ENCODE measurements at regions not wholly inside any gene's neighbourhood (a gene's known extent, or its start where the extent isn't known, plus 50 kb on each side); places are given as distances from the start of the nearest gene placed in this dataset.

DNA sequence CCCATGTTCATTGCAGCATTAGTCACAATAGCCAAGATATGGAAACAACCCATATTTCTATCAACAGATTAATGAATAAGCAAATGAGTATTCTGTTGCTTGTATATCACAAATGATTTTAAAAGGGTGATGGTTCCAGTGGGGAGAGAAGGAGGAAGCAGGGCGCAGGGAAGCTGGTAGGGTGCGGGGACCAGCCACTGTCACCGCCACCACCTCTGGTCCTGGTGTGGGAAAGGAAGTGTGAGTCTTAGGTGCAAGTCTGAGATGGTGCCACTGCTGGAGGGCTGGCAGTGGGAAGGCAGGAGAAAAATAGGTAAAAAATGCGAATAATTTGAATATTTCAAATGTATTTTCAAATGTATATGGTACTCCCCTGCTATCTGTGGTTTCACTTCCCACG lies 286.8 kb upstream of the DDX53 start:
- no peaks in the 10 kb centered on the region for H3K36me3 Mint-ChIP-seq (ENCODE audit: low read depth)
- Histone ChIP-seq H3K27ac (ENCODE audit: low read depth, low read length) (no peak overlapping the region), H3K36me3 (ENCODE audit: control insufficient read depth, insufficient read depth, low read length) (no peaks in the 10 kb centered on the region), H3K4me1 (ENCODE audit: control insufficient read depth, insufficient read depth, low read length) (no peaks in the 10 kb centered on the region), H3K9me3 (ENCODE audit: control insufficient read depth, low read length) (no peaks in the 10 kb centered on the region), H3K9ac (ENCODE audit: extremely low read depth, low read length, poor library complexity, severe bottlenecking) (no peak overlapping the region), H3K27me3 (ENCODE audit: control insufficient read depth, insufficient read depth, low read length, poor library complexity, severe bottlenecking) (no peaks in the 10 kb centered on the region), H3K4me3 (ENCODE audit: low read length) (no peak overlapping the region)
- 80 to 88% methylated on average over 1 to 5 of the region's 5 CpGs for WGBS, 2 experiments (ENCODE audit: insufficient coverage in 1 of 2, insufficient read length in 1 of 2)
- H3K4me1 Mint-ChIP-seq: no peaks in the 10 kb centered on the region
- no peaks in the 10 kb centered on the region for H3K27me3 Mint-ChIP-seq (ENCODE audit: insufficient read depth)
- no peaks in the 10 kb centered on the region for H3K9me3 Mint-ChIP-seq
- DNase-seq: no peak
- H3K27ac Mint-ChIP-seq: no peak overlapping the region
- no peak overlapping the region for H3K4me3 Mint-ChIP-seq
- no peak for TF ChIP-seq CTCF (conservative IDR thresholded peaks at IDR 0.05)

GRCh38 chrX:22730542-22730941 lies 269.2 kb upstream of the DDX53 start:
- TF ChIP-seq CTCF (conservative IDR thresholded peaks at IDR 0.05): no peak

GRCh38 chrX:22737541-22737940 lies 262.2 kb upstream of the DDX53 start:
- no peaks in the 10 kb centered on the region for H3K9me3 Mint-ChIP-seq
- H3K36me3 Mint-ChIP-seq (ENCODE audit: low read depth): no peaks in the 10 kb centered on the region
- no peaks in the 10 kb centered on the region for H3K9me3 ChIP-seq (ENCODE audit: control insufficient read depth, low read length)
- H3K4me3 Mint-ChIP-seq: no peak overlapping the region
- no peak for TF ChIP-seq CTCF (conservative IDR thresholded peaks at IDR 0.05)
- H3K27ac ChIP-seq (ENCODE audit: low read depth, low read length): no peak overlapping the region
- no CpG with 5 or more reads among the region's 2 CpGs for WGBS, 2 experiments (ENCODE audit: insufficient coverage in 1 of 2, insufficient read length in 1 of 2)
- DNase-seq: no peak
- no peaks in the 10 kb centered on the region for H3K4me1 ChIP-seq (ENCODE audit: control insufficient read depth, insufficient read depth, low read length)
- no peak overlapping the region for H3K9ac ChIP-seq (ENCODE audit: extremely low read depth, low read length, poor library complexity, severe bottlenecking)
- no peaks in the 10 kb centered on the region for H3K4me1 Mint-ChIP-seq
- no peaks in the 10 kb centered on the region for H3K27me3 Mint-ChIP-seq (ENCODE audit: insufficient read depth)
- H3K4me3 ChIP-seq (ENCODE audit: low read length): no peak overlapping the region
- no peak overlapping the region for H3K27ac Mint-ChIP-seq
- no peaks in the 10 kb centered on the region for H3K36me3 ChIP-seq (ENCODE audit: control insufficient read depth, insufficient read depth, low read length)
- no peaks in the 10 kb centered on the region for H3K27me3 ChIP-seq (ENCODE audit: control insufficient read depth, insufficient read depth, low read length, poor library complexity, severe bottlenecking)

More at GRCh38 chrX:22730542-22730941, 269.2 kb upstream of the DDX53 start:
- Mint-ChIP-seq H3K9me3 (no peaks in the 10 kb centered on the region), H3K36me3 (ENCODE audit: low read depth) (no peaks in the 10 kb centered on the region), H3K4me1 (peaks cover 12% of the 10 kb centered on the region), H3K4me3 (no peak overlapping the region), H3K27ac (no peak overlapping the region), H3K27me3 (ENCODE audit: insufficient read depth) (no peaks in the 10 kb centered on the region)
- H3K27ac ChIP-seq (ENCODE audit: low read depth, low read length): no peak overlapping the region
- DNase-seq: peak; percentile 54
- no peaks in the 10 kb centered on the region for H3K9me3 ChIP-seq (ENCODE audit: control insufficient read depth, low read length)
- H3K4me3 ChIP-seq (ENCODE audit: low read length): no peak overlapping the region
- no peak overlapping the region for H3K9ac ChIP-seq (ENCODE audit: extremely low read depth, low read length, poor library complexity, severe bottlenecking)
- WGBS, 2 experiments (ENCODE audit: insufficient coverage in 1 of 2, insufficient read length in 1 of 2): 100% methylated on average over 5 of the region's 6 CpGs; no CpG with 5 or more reads in 1 of the 2 experiments
- no peaks in the 10 kb centered on the region for H3K36me3 ChIP-seq (ENCODE audit: control insufficient read depth, insufficient read depth, low read length)
- no peaks in the 10 kb centered on the region for H3K27me3 ChIP-seq (ENCODE audit: control insufficient read depth, insufficient read depth, low read length, poor library complexity, severe bottlenecking)
- H3K4me1 ChIP-seq (ENCODE audit: control insufficient read depth, insufficient read depth, low read length): no peaks in the 10 kb centered on the region
